ENCODE measurements at regions not wholly inside any gene's neighbourhood (a gene's known extent, or its start where the extent isn't known, plus 50 kb on each side); places are given as distances from the start of the nearest gene placed in this dataset.

DNA sequence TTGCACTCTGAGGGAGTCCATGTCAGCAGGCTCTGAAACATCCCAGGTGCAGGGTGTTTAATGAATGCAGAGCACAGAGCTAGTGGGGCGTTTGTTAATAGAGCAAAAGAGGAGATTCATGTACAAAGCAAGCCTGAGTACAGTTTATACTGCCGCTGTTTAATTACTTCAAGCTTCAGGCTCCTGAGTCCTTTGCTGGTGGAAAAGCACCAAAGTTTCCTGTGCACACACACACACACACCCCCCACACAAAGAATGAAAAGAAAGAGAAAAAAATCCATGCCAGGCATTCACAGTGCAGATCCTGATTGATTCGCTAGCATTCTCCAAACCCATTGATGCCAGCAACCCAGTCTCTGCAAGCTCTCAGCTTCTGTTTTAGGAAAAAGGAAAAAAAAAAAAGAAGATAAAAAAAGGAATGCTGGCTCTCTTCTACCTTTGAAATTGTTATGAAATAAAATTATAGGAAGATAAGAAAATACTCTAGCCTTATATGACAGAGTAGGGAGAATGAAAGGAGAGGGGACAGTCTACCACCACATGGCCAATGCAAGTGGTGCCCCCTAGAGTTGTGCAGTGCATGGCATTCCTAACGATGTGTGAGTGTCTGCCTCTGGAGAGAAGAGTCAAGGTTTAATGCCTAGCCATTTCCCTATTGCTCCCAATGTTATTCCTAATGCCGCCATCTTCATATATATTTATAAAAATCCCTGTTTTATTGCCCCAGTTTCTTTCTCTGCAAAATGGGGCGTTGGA lies 216.5 kb downstream of the TMEM114 start:
- TF ChIP-seq, protein P1, sequence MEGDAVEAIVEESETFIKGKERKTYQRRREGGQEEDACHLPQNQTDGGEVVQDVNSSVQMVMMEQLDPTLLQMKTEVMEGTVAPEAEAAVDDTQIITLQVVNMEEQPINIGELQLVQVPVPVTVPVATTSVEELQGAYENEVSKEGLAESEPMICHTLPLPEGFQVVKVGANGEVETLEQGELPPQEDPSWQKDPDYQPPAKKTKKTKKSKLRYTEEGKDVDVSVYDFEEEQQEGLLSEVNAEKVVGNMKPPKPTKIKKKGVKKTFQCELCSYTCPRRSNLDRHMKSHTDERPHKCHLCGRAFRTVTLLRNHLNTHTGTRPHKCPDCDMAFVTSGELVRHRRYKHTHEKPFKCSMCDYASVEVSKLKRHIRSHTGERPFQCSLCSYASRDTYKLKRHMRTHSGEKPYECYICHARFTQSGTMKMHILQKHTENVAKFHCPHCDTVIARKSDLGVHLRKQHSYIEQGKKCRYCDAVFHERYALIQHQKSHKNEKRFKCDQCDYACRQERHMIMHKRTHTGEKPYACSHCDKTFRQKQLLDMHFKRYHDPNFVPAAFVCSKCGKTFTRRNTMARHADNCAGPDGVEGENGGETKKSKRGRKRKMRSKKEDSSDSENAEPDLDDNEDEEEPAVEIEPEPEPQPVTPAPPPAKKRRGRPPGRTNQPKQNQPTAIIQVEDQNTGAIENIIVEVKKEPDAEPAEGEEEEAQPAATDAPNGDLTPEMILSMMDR (IDR thresholded peaks at IDR 0.05), result no peak
- TF ChIP-seq EP300 (IDR thresholded peaks at IDR 0.05), result no peak

Measured in ovary (tissue), 3 donors.